SK-N-MC (cell line): ENCODE measurements at regions not wholly inside any gene's neighbourhood (a gene's known extent, or its start where the extent isn't known, plus 50 kb on each side); places are given as distances from the start of the nearest gene placed in this dataset.

Experiments
- DNase-seq: peaks from one replicate; pipeline ENCODE4 v3.0.0-alpha.2; 2011; ENCODE audit warnings: low read depth, low spot score
- H3K27ac ChIP-seq: fragments of 200-600 bp; sonication (generic); 2 replicates; pipeline ENCODE4 v1.5.1; 2016; ENCODE audit warnings: mixed run types
- H3K36me3 ChIP-seq: fragments of 200-600 bp; sonication (generic); 2 replicates; pipeline ENCODE4 v1.6.1; 2017; ENCODE audit warnings: antibody characterized with exemption, low read length, mixed read lengths; ENCODE audit not compliant: insufficient read depth
- H3K4me3 ChIP-seq: fragments of 200-600 bp; sonication (generic); 2 replicates; pipeline ENCODE4 v1.5.1; 2016
- H3K9ac ChIP-seq: fragments of 200-600 bp; sonication (generic); 2 replicates; pipeline ENCODE4 v1.8.0; 2017; ENCODE audit warnings: mixed run types, mixed read lengths; ENCODE audit not compliant: insufficient read length
- H3K9me3 ChIP-seq: fragments of 200-600 bp; sonication (generic); 2 replicates; pipeline ENCODE4 v1.6.1; 2017; ENCODE audit warnings: low read depth, mild to moderate bottlenecking, antibody characterized with exemption, low read length, moderate library complexity, mixed read lengths
- EZH2 ChIP-seq: fragments of 200-600 bp; sonication (generic); IDR thresholded peaks from one replicate; pipeline ENCODE4 v1.6.1; 2017; ENCODE audit warnings: antibody characterized with exemption
- FOXP2 ChIP-seq: optimal IDR thresholded peaks from 2 replicates; pipeline ENCODE3; 2011; ENCODE audit warnings: mild to moderate bottlenecking, moderate library complexity; ENCODE audit not compliant: insufficient read depth; ENCODE audit errors: extremely low read length, control extremely low read depth
- POLR2AphosphoS5 ChIP-seq: IDR thresholded peaks from 2 replicates; pipeline ENCODE4 v1.6.1; 2012; ENCODE audit warnings: mild to moderate bottlenecking, low read depth, low read length, borderline replicate concordance

- no peak overlapping the region for H3K9ac ChIP-seq
- DNase-seq, result no peak
- no peak overlapping the region for H3K27ac ChIP-seq
- no peak overlapping the region for H3K4me3 ChIP-seq
- no peaks in the 10 kb centered on the region for H3K36me3 ChIP-seq
- no peak for TF ChIP-seq POLR2AphosphoS5
- TF ChIP-seq EZH2, result no peak
- TF ChIP-seq FOXP2, result no peak
- H3K9me3 ChIP-seq, result no peaks in the 10 kb centered on the region
Observed at GRCh38 chr6:126513198-126513597, 173.3 kb downstream of the CENPW start.

GRCh38 chr6:126516411-126516810 is 176.5 kb downstream of the CENPW start:
- Histone ChIP-seq H3K27ac (no peak overlapping the region), H3K9ac (no peak overlapping the region), H3K36me3 (no peaks in the 10 kb centered on the region), H3K4me3 (no peak overlapping the region), H3K9me3 (no peaks in the 10 kb centered on the region)
- no peak for TF ChIP-seq POLR2AphosphoS5
- TF ChIP-seq EZH2, result no peak
- no peak for TF ChIP-seq FOXP2
- no peak for DNase-seq

- Histone ChIP-seq H3K36me3 (no peaks in the 10 kb centered on the region), H3K9ac (no peak overlapping the region), H3K4me3 (no peak overlapping the region), H3K27ac (no peak overlapping the region), H3K9me3 (no peaks in the 10 kb centered on the region)
- DNase-seq, result no peak
- TF ChIP-seq EZH2 (no peak), FOXP2 (no peak), POLR2AphosphoS5 (no peak)
Observed at GRCh38 chr6:126524811-126525326, 185.0 kb downstream of the CENPW start.

GRCh38 chr6:126526547-126526946 is 186.6 kb downstream of the CENPW start:
- Histone ChIP-seq H3K4me3 (no peak overlapping the region), H3K27ac (no peak overlapping the region), H3K9ac (no peak overlapping the region), H3K36me3 (no peaks in the 10 kb centered on the region), H3K9me3 (no peaks in the 10 kb centered on the region)
- DNase-seq, result no peak
- no peak for TF ChIP-seq EZH2
- no peak for TF ChIP-seq FOXP2
- TF ChIP-seq POLR2AphosphoS5, result no peak

GRCh38 chr6:126526996-126527606 is 187.2 kb downstream of the CENPW start:
- Histone ChIP-seq H3K4me3 (no peak overlapping the region), H3K9ac (no peak overlapping the region), H3K27ac (no peak overlapping the region), H3K36me3 (no peaks in the 10 kb centered on the region), H3K9me3 (no peaks in the 10 kb centered on the region)
- no peak for TF ChIP-seq FOXP2
- TF ChIP-seq EZH2, result no peak
- TF ChIP-seq POLR2AphosphoS5, result no peak
- DNase-seq, result no peak

GRCh38 chr6:126529637-126530362 is 189.9 kb downstream of the CENPW start:
- H3K27ac ChIP-seq, result no peak overlapping the region
- no peak overlapping the region for H3K9ac ChIP-seq
- H3K4me3 ChIP-seq, result no peak overlapping the region
- TF ChIP-seq POLR2AphosphoS5, result no peak
- no peak for TF ChIP-seq EZH2
- no peak for TF ChIP-seq FOXP2
- H3K36me3 ChIP-seq, result no peaks in the 10 kb centered on the region
- H3K9me3 ChIP-seq, result no peaks in the 10 kb centered on the region
- DNase-seq, result no peak

- no peak overlapping the region for H3K9ac ChIP-seq
- H3K36me3 ChIP-seq, result no peaks in the 10 kb centered on the region
- H3K27ac ChIP-seq, result no peak overlapping the region
- H3K9me3 ChIP-seq, result no peaks in the 10 kb centered on the region
- H3K4me3 ChIP-seq, result no peak overlapping the region
- no peak for DNase-seq
- TF ChIP-seq POLR2AphosphoS5 (no peak), FOXP2 (no peak), EZH2 (no peak)
Observed at GRCh38 chr6:126530775-126531174, 190.9 kb downstream of the CENPW start.

- TF ChIP-seq POLR2AphosphoS5, result no peak
- TF ChIP-seq FOXP2, result no peak
- TF ChIP-seq EZH2, result no peak
- H3K27ac ChIP-seq, result no peak overlapping the region
- H3K9ac ChIP-seq, result no peak overlapping the region
- H3K4me3 ChIP-seq, result no peak overlapping the region
- H3K9me3 ChIP-seq, result no peaks in the 10 kb centered on the region
- H3K36me3 ChIP-seq, result no peaks in the 10 kb centered on the region
- no peak for DNase-seq
Observed at GRCh38 chr6:126531286-126531685, 191.4 kb downstream of the CENPW start.
